GM13977 (cell line): ENCODE measurements at regions not wholly inside any gene's neighbourhood (a gene's known extent, or its start where the extent isn't known, plus 50 kb on each side); places are given as distances from the start of the nearest gene placed in this dataset.

ENCODE experiments used
- DNase-seq: peaks from one replicate; pipeline ENCODE4 v3.0.0; 2012; ENCODE audit warnings: low spot score
- CTCF ChIP-seq: IDR thresholded peaks from 2 replicates; pipeline ENCODE4 v1.5.1; 2012; ENCODE audit warnings: mild to moderate bottlenecking, control low read depth; ENCODE audit not compliant: insufficient read depth; ENCODE audit errors: extremely low read depth, missing control alignments
- in situ Hi-C: fragments of 300-500 bp; cut with MboI; formaldehyde crosslinking; loops from one replicate; pipeline ENCODE4 v1.12.0; 2022; ENCODE audit warnings: low sequenced_read_pairs, low pct_unique_long_range_greater_than_20kb, mixed read lengths, inconsistent platforms; ENCODE audit not compliant: unreplicated experiment

GRCh38 chr2:204356151-204356641, 189.1 kb upstream of the PARD3B start:
- no peak for TF ChIP-seq CTCF
- no peak for DNase-seq
- in situ Hi-C loops, result no loop called here

GRCh38 chr2:204357286-204357685, 188.0 kb upstream of the PARD3B start:
- no peak for DNase-seq
- TF ChIP-seq CTCF, result no peak
- in situ Hi-C loops, result no loop called here

GRCh38 chr2:204359076-204359475, 186.2 kb upstream of the PARD3B start:
- TF ChIP-seq CTCF, result no peak
- in situ Hi-C loops, result no loop called here
- no peak for DNase-seq

GRCh38 chr2:204360218-204361007, 184.9 kb upstream of the PARD3B start:
- no peak for TF ChIP-seq CTCF
- in situ Hi-C loops, result no loop called here
- no peak for DNase-seq

- no peak for TF ChIP-seq CTCF
- in situ Hi-C loops, result no loop called here
- DNase-seq, result no peak
Measured at GRCh38 chr2:204361738-204362137, 183.5 kb upstream of the PARD3B start.

GRCh38 chr2:204362581-204362980, 182.7 kb upstream of the PARD3B start:
- no peak for TF ChIP-seq CTCF
- DNase-seq, result no peak
- in situ Hi-C loops, result no loop called here
